Mesendoderm (in vitro differentiated cells): ENCODE measurements at regions not wholly inside any gene's neighbourhood (a gene's known extent, or its start where the extent isn't known, plus 50 kb on each side); places are given as distances from the start of the nearest gene placed in this dataset.

Experiments used
- DNase-seq: peaks from one replicate; pipeline ENCODE4 v3.0.0; 2013
- H2AK5ac ChIP-seq: 2 replicates; pipeline ENCODE4 v1.6.1; 2013; ENCODE audit warnings: low read length, inconsistent platforms
- H2BK120ac ChIP-seq: 2 replicates; pipeline ENCODE4 v1.6.1; 2013; ENCODE audit warnings: low read depth, mild to moderate bottlenecking, low read length, moderate library complexity, mixed read lengths
- H2BK15ac ChIP-seq: replicated peaks from 2 replicates; pipeline ENCODE4 v1.6.1; 2013; ENCODE audit warnings: low read depth, mild to moderate bottlenecking, moderate library complexity
- H2BK5ac ChIP-seq: 2 replicates; pipeline ENCODE4 v1.6.1; 2013; ENCODE audit warnings: low read length, inconsistent platforms
- H3K18ac ChIP-seq: 2 replicates; pipeline ENCODE4 v1.6.1; 2013; ENCODE audit warnings: mild to moderate bottlenecking, low read length, mixed read lengths
- H3K23ac ChIP-seq: one replicate; pipeline ENCODE4 v1.6.1; 2013; ENCODE audit warnings: low read length
- H3K27ac ChIP-seq: 2 replicates; pipeline ENCODE4 v1.5.1; 2013; ENCODE audit warnings: low read depth, mild to moderate bottlenecking, inconsistent platforms, low read length, moderate library complexity
- H3K27me3 ChIP-seq: 2 replicates; pipeline ENCODE4 v1.6.1; 2013; ENCODE audit warnings: low read length, control low read depth, mild to moderate bottlenecking, inconsistent platforms; ENCODE audit not compliant: insufficient read depth, poor library complexity
- H3K36me3 ChIP-seq: 2 replicates; pipeline ENCODE4 v1.6.1; 2013; ENCODE audit warnings: low read length, inconsistent platforms; ENCODE audit not compliant: control insufficient read depth, insufficient read depth
- H3K4ac ChIP-seq: one replicate; pipeline ENCODE4 v1.6.1; 2013; ENCODE audit warnings: low read depth, mild to moderate bottlenecking, low read length, moderate library complexity
- H3K4me1 ChIP-seq: 2 replicates; pipeline ENCODE4 v1.6.1; 2013; ENCODE audit warnings: low read depth, low read length, inconsistent platforms; ENCODE audit not compliant: control insufficient read depth
- H3K4me2 ChIP-seq: 2 replicates; pipeline ENCODE4 v1.6.1; 2013; ENCODE audit warnings: low read length
- H3K4me3 ChIP-seq: 2 replicates; pipeline ENCODE4 v1.5.1; 2013; ENCODE audit warnings: mild to moderate bottlenecking, low read length
- H3K56ac ChIP-seq: one replicate; pipeline ENCODE4 v1.6.1; 2013; ENCODE audit warnings: low read length
- H3K79me1 ChIP-seq: 2 replicates; pipeline ENCODE4 v1.6.1; 2013; ENCODE audit warnings: low read length, inconsistent platforms
- H3K79me2 ChIP-seq: 2 replicates; pipeline ENCODE4 v1.6.1; 2013; ENCODE audit warnings: mild to moderate bottlenecking, low read length; ENCODE audit not compliant: control insufficient read depth, insufficient read depth
- H3K9ac ChIP-seq: 2 replicates; pipeline ENCODE4 v1.6.1; 2013; ENCODE audit warnings: low read length, inconsistent platforms
- H4K5ac ChIP-seq: one replicate; pipeline ENCODE4 v1.6.1; 2013; ENCODE audit warnings: low read length
- H4K8ac ChIP-seq: one replicate; pipeline ENCODE4 v1.6.1; 2013; ENCODE audit warnings: low read depth, mild to moderate bottlenecking, control low read depth, low read length, moderate library complexity
- WGBS: extraction: QIAGEN DNeasy Blood & Tissue Kit; methylation state at CpG from one replicate; pipeline ENCODE4 v1.1.7; 2013; ENCODE audit warnings: low lambda C conversion rate, missing lambda C conversion rate; ENCODE audit not compliant: insufficient coverage; ENCODE audit errors: extremely low coverage; 5-methylcytosine and 5-hydroxymethylcytosine counted together

DNA sequence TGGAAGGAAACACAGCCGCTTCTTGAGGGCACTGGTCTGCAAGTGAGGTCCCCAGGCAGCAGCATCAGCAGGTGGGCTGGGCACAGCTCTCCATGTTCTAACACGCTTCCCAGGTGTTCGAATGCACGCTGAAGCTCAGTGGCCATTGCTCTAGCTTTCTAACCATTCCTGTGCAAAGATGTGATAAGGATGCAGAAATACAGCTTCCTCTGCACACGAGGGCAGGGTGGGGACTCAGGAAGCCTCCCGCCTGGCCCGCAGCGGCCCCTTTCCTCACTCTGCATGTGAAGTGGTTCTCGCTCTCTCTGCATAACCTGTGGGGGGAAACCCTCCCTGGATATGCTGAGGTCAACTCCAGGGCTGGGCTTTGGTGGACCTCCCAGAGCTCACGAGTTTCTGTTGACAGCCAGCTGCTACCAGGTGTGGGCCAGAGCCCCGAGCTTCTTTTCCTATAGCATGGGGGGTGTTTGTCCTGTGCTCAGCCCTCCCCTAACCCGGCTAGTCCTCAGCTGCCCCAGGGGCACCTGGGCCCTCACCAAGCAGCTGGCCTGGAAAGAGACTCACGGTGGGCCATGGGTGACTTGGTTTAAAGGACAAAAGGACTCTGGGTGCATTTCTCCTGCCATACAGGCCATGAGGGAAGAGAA lies 168.2 kb downstream of the TEX29 start:
- no peak overlapping the region for H3K9ac ChIP-seq
- H3K18ac ChIP-seq = no peak overlapping the region
- H3K27me3 ChIP-seq = no peaks in the 10 kb centered on the region

DNA sequence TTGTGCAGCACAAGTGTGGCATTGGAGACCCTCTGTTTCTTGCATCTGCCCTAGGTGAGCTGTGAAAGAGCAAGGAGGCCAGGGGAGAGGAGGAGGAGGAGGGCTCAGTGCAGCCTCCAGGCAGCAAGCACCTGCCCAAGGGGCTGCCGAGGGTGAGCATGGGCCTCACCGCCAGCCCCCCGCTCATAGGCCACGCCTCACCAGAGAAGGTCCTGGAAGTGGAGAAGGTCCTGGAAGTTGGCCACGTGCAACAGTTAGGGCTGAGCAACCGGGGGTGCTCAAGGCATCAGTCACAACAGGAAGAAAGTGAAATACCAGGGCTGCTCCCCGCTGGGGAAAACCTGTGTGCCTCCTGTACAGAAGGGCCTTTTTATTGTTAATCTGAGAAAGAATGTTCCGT lies 168.9 kb downstream of the TEX29 start:
- H3K79me2 ChIP-seq = no peaks in the 10 kb centered on the region
- no peaks in the 10 kb centered on the region for H3K79me1 ChIP-seq
- H3K27me3 ChIP-seq = no peaks in the 10 kb centered on the region
- no CpG with 5 or more reads among the region's 8 CpGs for WGBS
- H3K27ac ChIP-seq = no peak overlapping the region
- H2BK5ac ChIP-seq = no peak overlapping the region
- no peak overlapping the region for H4K5ac ChIP-seq
- H3K36me3 ChIP-seq = no peaks in the 10 kb centered on the region
- no peak overlapping the region for H3K56ac ChIP-seq
- no peak for DNase-seq
- H2BK15ac ChIP-seq = no peak overlapping the region
- H2BK120ac ChIP-seq = no peak overlapping the region
- H3K9ac ChIP-seq = no peak overlapping the region
- H3K4me1 ChIP-seq = no peaks in the 10 kb centered on the region
- no peak overlapping the region for H3K4ac ChIP-seq
- no peak overlapping the region for H4K8ac ChIP-seq
- H3K18ac ChIP-seq = no peak overlapping the region
- H3K4me2 ChIP-seq = no peak overlapping the region
- H3K23ac ChIP-seq = no peak overlapping the region
- no peak overlapping the region for H2AK5ac ChIP-seq
- H3K4me3 ChIP-seq = no peak overlapping the region

More for the DNA sequence above, 168.2 kb downstream of the TEX29 start:
- H3K4me1 ChIP-seq = no peaks in the 10 kb centered on the region
- no peak for DNase-seq
- H3K4me2 ChIP-seq = no peak overlapping the region
- H3K36me3 ChIP-seq = no peaks in the 10 kb centered on the region
- no peak overlapping the region for H3K4ac ChIP-seq
- H3K23ac ChIP-seq = no peak overlapping the region
- H2BK120ac ChIP-seq = no peak overlapping the region
- H2BK5ac ChIP-seq = no peak overlapping the region
- no peak overlapping the region for H2AK5ac ChIP-seq
- no peak overlapping the region for H3K27ac ChIP-seq
- H3K4me3 ChIP-seq = no peak overlapping the region
- no peak overlapping the region for H4K5ac ChIP-seq
- no peaks in the 10 kb centered on the region for H3K79me2 ChIP-seq
- no peak overlapping the region for H3K56ac ChIP-seq
- no peak overlapping the region for H2BK15ac ChIP-seq
- H3K79me1 ChIP-seq = no peaks in the 10 kb centered on the region
- no CpG with 5 or more reads among the region's 13 CpGs for WGBS
- no peak overlapping the region for H4K8ac ChIP-seq

DNA sequence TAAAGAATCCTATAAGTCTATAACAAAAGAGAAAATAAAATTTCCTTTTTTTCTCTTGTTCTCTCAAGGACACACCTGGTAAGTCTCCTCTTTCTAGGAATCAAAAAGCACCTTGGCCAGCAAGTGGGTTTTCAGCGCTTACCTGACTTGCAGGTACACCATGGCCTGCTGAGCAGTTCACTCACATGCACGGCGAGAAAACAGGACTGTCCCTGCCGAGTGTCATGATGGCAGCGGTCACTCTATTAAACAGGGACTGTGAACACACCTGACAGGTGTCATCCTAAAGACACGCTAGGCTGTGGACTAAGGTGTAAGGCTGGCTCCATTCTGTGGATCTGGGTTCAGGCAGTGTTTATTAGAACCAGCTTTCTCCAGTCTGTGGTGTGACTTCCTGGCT lies 170.2 kb downstream of the TEX29 start:
- no peaks in the 10 kb centered on the region for H3K27me3 ChIP-seq
- H3K27ac ChIP-seq = no peak overlapping the region
- no CpG with 5 or more reads among the region's 6 CpGs for WGBS

GRCh38 chr13:111491021-111491420 lies 170.6 kb downstream of the TEX29 start:
- DNase-seq = no peak
- Histone ChIP-seq H3K4me2 (no peak overlapping the region), H2BK5ac (no peak overlapping the region), H3K18ac (no peak overlapping the region), H3K4me3 (no peak overlapping the region), H3K36me3 (no peaks in the 10 kb centered on the region), H2BK15ac (no peak overlapping the region), H3K23ac (no peak overlapping the region), H3K79me1 (no peaks in the 10 kb centered on the region), H3K4me1 (no peaks in the 10 kb centered on the region), H3K4ac (no peak overlapping the region), H3K27me3 (no peaks in the 10 kb centered on the region), H2BK120ac (no peak overlapping the region), H3K79me2 (no peaks in the 10 kb centered on the region), H2AK5ac (no peak overlapping the region), H3K9ac (no peak overlapping the region), H4K5ac (no peak overlapping the region), H3K56ac (no peak overlapping the region), H4K8ac (no peak overlapping the region), H3K27ac (no peak overlapping the region)
- WGBS = no CpG with 5 or more reads among the region's 11 CpGs

More for the DNA sequence above, 170.2 kb downstream of the TEX29 start:
- Histone ChIP-seq H2BK5ac (no peak overlapping the region), H2AK5ac (no peak overlapping the region), H3K56ac (no peak overlapping the region), H4K8ac (no peak overlapping the region), H3K4me3 (no peak overlapping the region), H2BK120ac (no peak overlapping the region), H3K79me1 (no peaks in the 10 kb centered on the region), H2BK15ac (no peak overlapping the region), H3K36me3 (no peaks in the 10 kb centered on the region), H3K18ac (no peak overlapping the region), H3K4ac (no peak overlapping the region), H3K23ac (no peak overlapping the region), H3K9ac (no peak overlapping the region), H3K4me1 (no peaks in the 10 kb centered on the region), H3K79me2 (no peaks in the 10 kb centered on the region), H4K5ac (no peak overlapping the region), H3K4me2 (no peak overlapping the region)
- no peak for DNase-seq

- no peaks in the 10 kb centered on the region for H3K36me3 ChIP-seq
- no peaks in the 10 kb centered on the region for H3K79me1 ChIP-seq
- no peak overlapping the region for H3K9ac ChIP-seq
- H3K56ac ChIP-seq = no peak overlapping the region
- H3K4ac ChIP-seq = no peak overlapping the region
- no peak overlapping the region for H3K4me2 ChIP-seq
- no peak overlapping the region for H2BK15ac ChIP-seq
- H4K5ac ChIP-seq = no peak overlapping the region
- H2AK5ac ChIP-seq = no peak overlapping the region
- H2BK5ac ChIP-seq = no peak overlapping the region
- WGBS = no CpG with 5 or more reads among the region's 10 CpGs
- no peaks in the 10 kb centered on the region for H3K27me3 ChIP-seq
- DNase-seq = no peak
- no peak overlapping the region for H3K4me3 ChIP-seq
- no peak overlapping the region for H3K23ac ChIP-seq
- H3K79me2 ChIP-seq = no peaks in the 10 kb centered on the region
- no peak overlapping the region for H4K8ac ChIP-seq
- no peak overlapping the region for H3K27ac ChIP-seq
- H2BK120ac ChIP-seq = no peak overlapping the region
- no peaks in the 10 kb centered on the region for H3K4me1 ChIP-seq
- H3K18ac ChIP-seq = no peak overlapping the region
Measured at GRCh38 chr13:111491659-111492058, 171.2 kb downstream of the TEX29 start.

DNA sequence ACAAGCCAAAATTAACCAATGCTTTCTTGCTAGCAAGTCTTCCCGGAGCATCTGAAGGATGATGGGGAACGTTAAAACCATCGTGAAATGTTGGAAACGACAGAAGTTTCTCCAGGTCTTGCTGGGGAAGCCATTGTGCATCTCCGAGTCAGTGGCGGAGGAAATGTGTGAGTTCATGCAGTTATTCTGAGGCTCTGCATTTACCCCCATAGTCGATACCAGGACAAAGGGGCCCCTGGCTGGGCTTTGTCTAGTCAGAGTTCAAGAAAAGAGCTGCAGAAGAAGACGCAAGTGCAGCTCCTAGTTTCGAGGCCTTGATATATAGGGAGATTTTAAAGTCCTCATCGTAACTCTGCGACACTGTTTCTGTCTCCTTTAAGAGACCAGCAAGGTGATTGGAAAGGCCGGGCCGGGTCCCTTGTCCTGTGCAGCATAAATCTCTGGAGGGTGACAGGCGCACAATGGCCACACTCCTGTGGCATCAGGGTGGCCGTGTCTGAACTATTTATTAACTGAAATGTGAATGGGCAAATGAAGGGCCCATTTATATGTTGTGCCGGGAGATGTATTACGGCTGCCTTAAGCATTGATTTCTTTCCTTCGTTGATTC lies 172.0 kb downstream of the TEX29 start:
- H3K9ac ChIP-seq = no peak overlapping the region
- no peak overlapping the region for H2BK120ac ChIP-seq
- no peaks in the 10 kb centered on the region for H3K4me1 ChIP-seq
- H3K23ac ChIP-seq = no peak overlapping the region
- H3K27ac ChIP-seq = no peak overlapping the region
- WGBS = no CpG with 5 or more reads among the region's 18 CpGs
- H2BK15ac ChIP-seq = no peak overlapping the region
- no peak overlapping the region for H3K56ac ChIP-seq
- H3K4me3 ChIP-seq = no peak overlapping the region
- H3K4ac ChIP-seq = no peak overlapping the region
- H3K79me1 ChIP-seq = no peaks in the 10 kb centered on the region
- H3K18ac ChIP-seq = no peak overlapping the region
- H2BK5ac ChIP-seq = no peak overlapping the region
- no peak overlapping the region for H2AK5ac ChIP-seq
- no peak overlapping the region for H3K4me2 ChIP-seq
- no peaks in the 10 kb centered on the region for H3K27me3 ChIP-seq
- DNase-seq = no peak
- no peaks in the 10 kb centered on the region for H3K79me2 ChIP-seq
- H4K8ac ChIP-seq = no peak overlapping the region
- no peak overlapping the region for H4K5ac ChIP-seq
- H3K36me3 ChIP-seq = no peaks in the 10 kb centered on the region
